ENCODE measurements at regions not wholly inside any gene's neighbourhood (a gene's known extent, or its start where the extent isn't known, plus 50 kb on each side); places are given as distances from the start of the nearest gene placed in this dataset.

DNA sequence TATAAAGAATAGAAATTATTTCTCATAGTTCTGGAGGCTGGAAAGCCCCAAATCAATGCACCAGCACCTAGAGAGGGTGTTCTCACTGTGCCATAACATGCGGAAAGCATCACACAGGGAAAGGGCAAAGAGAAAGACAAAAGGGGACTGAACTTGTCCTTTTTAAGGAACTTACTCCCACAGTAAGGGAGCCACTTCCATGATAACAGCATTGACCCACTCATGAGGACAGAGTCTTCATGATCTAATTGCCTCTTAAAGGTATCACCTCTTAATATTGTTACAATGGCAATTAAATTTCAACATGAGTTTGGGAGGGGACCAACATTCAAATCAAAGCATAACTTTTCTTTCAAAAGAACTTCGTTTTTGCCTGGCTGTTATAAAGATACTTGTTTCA lies 582.2 kb upstream of the ARID1B start:
- no peak for FAIRE-seq
- Histone ChIP-seq H3K36me3 (ENCODE audit: control insufficient read depth in 2 of 2, extremely low read depth in 1 of 2, insufficient read depth in 2 of 2, low read length in 2 of 2) (no peaks in the 10 kb centered on the region), H2AFZ (ENCODE audit: control insufficient read depth, low read length) (no peak overlapping the region), H3K9me3 (ENCODE audit: control insufficient read depth, low read depth, low read length) (no peaks in the 10 kb centered on the region), H3K27me3 (ENCODE audit: control insufficient read depth, extremely low read depth, insufficient read depth, low read length) (no peaks in the 10 kb centered on the region), H4K20me1 (ENCODE audit: control insufficient read depth, extremely low read depth, insufficient read depth, low read length) (no peaks in the 10 kb centered on the region), H3K4me2 (ENCODE audit: control insufficient read depth, extremely low read depth, insufficient read depth, low read depth, low read length) (no peak overlapping the region), H3K27ac (ENCODE audit: control insufficient read depth, insufficient read depth, low read length) (no peak overlapping the region), H3K9ac (ENCODE audit: control insufficient read depth, extremely low read depth, insufficient read depth, low read length) (no peak overlapping the region), H3K79me2 (ENCODE audit: control insufficient read depth, insufficient read depth, low read length) (no peaks in the 10 kb centered on the region), H3K4me3 (ENCODE audit: control insufficient read depth in 2 of 3, extremely low read depth in 1 of 3, insufficient read depth in 2 of 3, low read depth in 1 of 3, low read length in 3 of 3) (no peak overlapping the region), H3K9me1 (ENCODE audit: control insufficient read depth, extremely low read depth, insufficient read depth, low read length) (no peaks in the 10 kb centered on the region), H3K4me1 (ENCODE audit: control insufficient read depth, extremely low read depth, insufficient read depth, low read length) (peaks cover 3% of the 10 kb centered on the region)
- DNase-seq (ENCODE audit: low read depth, low spot score), result no peak
- dilution Hi-C loops (cut with MboI; ENCODE audit: extremely low pct_ligation_motif_present, low sequenced_read_pairs), result no loop called here
- TF ChIP-seq EZH2 (IDR thresholded peaks at IDR 0.05; ENCODE audit: low read length), result no peak
- TF ChIP-seq CTCF (optimal IDR thresholded peaks at IDR 0.05 in 1 of 3, IDR thresholded peaks at IDR 0.05 in 1 of 3, conservative IDR thresholded peaks at IDR 0.05 in 1 of 3; ENCODE audit: extremely low read depth in 1 of 3, insufficient read depth in 2 of 3, low read length in 3 of 3), result no peak

DNA sequence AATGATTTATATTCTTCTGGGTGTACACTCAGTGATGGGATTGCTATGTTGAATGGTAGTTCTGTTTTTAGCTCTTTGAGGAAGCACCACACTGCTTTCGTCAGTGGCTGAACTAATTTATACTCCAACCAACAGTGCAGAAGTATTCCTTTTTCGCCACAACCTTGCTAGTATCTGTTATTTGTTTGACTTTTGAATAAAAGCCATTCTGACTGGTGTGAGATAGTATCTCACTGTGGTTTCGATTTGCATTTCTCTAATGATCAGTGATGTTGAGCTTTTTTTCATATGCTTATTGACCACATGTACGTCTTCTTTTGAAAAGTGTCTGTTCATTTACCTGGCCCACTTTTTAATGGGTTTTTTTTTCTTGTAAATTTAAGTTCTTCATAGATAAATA lies 583.8 kb upstream of the ARID1B start:
- Histone ChIP-seq H3K79me2 (ENCODE audit: control insufficient read depth, insufficient read depth, low read length) (no peaks in the 10 kb centered on the region), H3K36me3 (ENCODE audit: control insufficient read depth in 2 of 2, extremely low read depth in 1 of 2, insufficient read depth in 2 of 2, low read length in 2 of 2) (no peaks in the 10 kb centered on the region), H3K27me3 (ENCODE audit: control insufficient read depth, extremely low read depth, insufficient read depth, low read length) (no peaks in the 10 kb centered on the region), H3K4me2 (ENCODE audit: control insufficient read depth, extremely low read depth, insufficient read depth, low read depth, low read length) (no peak overlapping the region), H2AFZ (ENCODE audit: control insufficient read depth, low read length) (no peak overlapping the region), H4K20me1 (ENCODE audit: control insufficient read depth, extremely low read depth, insufficient read depth, low read length) (no peaks in the 10 kb centered on the region), H3K27ac (ENCODE audit: control insufficient read depth, insufficient read depth, low read length) (no peak overlapping the region), H3K9ac (ENCODE audit: control insufficient read depth, extremely low read depth, insufficient read depth, low read length) (no peak overlapping the region), H3K4me1 (ENCODE audit: control insufficient read depth, extremely low read depth, insufficient read depth, low read length) (peaks cover 3% of the 10 kb centered on the region), H3K9me3 (ENCODE audit: control insufficient read depth, low read depth, low read length) (no peaks in the 10 kb centered on the region), H3K9me1 (ENCODE audit: control insufficient read depth, extremely low read depth, insufficient read depth, low read length) (no peaks in the 10 kb centered on the region), H3K4me3 (ENCODE audit: control insufficient read depth in 2 of 3, extremely low read depth in 1 of 3, insufficient read depth in 2 of 3, low read depth in 1 of 3, low read length in 3 of 3) (no peak overlapping the region)
- DNase-seq (ENCODE audit: low read depth, low spot score) (no peak), FAIRE-seq (no peak)
- dilution Hi-C loops (cut with MboI; ENCODE audit: extremely low pct_ligation_motif_present, low sequenced_read_pairs), result no loop called here
- TF ChIP-seq EZH2 (IDR thresholded peaks at IDR 0.05; ENCODE audit: low read length) (no peak), CTCF (optimal IDR thresholded peaks at IDR 0.05 in 1 of 3, IDR thresholded peaks at IDR 0.05 in 1 of 3, conservative IDR thresholded peaks at IDR 0.05 in 1 of 3; ENCODE audit: extremely low read depth in 1 of 3, insufficient read depth in 2 of 3, low read length in 3 of 3) (no peak)

Data from keratinocyte (primary cell).